ENCODE measurements at regions not wholly inside any gene's neighbourhood (a gene's known extent, or its start where the extent isn't known, plus 50 kb on each side); places are given as distances from the start of the nearest gene placed in this dataset.

- no peak for TF ChIP-seq EGR1 (IDR thresholded peaks at IDR 0.05)
- no peak for TF ChIP-seq TAF1 (IDR thresholded peaks at IDR 0.05; ENCODE audit: low read depth)
- no peak for TF ChIP-seq EP300 (IDR thresholded peaks at IDR 0.05; ENCODE audit: borderline replicate concordance)
- no peak for TF ChIP-seq CREB1 (IDR thresholded peaks at IDR 0.05; ENCODE audit: low read depth)
Measured at GRCh38 chr6:130565696-130566095, 199.9 kb downstream of the TMEM200A start.
